OCI-LY3 (cell line): ENCODE measurements at regions not wholly inside any gene's neighbourhood (a gene's known extent, or its start where the extent isn't known, plus 50 kb on each side); places are given as distances from the start of the nearest gene placed in this dataset.

Experiments used
- CTCF ChIP-seq: fragments of 200-600, 300-600 bp; sonication (generic); IDR thresholded peaks from 2 replicates; pipeline ENCODE4 v1.5.1; 2014; ENCODE audit warnings: antibody characterized with exemption, low read length, low read depth
- EZH2phosphoT487 ChIP-seq: fragments of 200-600 bp; shearing (Covaris generic); IDR thresholded peaks from 2 replicates; pipeline ENCODE4 v1.6.1; 2018; ENCODE audit warnings: antibody characterized with exemption, mixed run types, low read depth

- TF ChIP-seq CTCF = no peak
- TF ChIP-seq EZH2phosphoT487 = no peak
Observed at GRCh38 chr10:90028312-90028711, 326.9 kb downstream of the KIF20B start.
